Gastrocnemius medialis (tissue), 4 donors: ENCODE measurements at regions not wholly inside any gene's neighbourhood (a gene's known extent, or its start where the extent isn't known, plus 50 kb on each side); places are given as distances from the start of the nearest gene placed in this dataset.

Experiments used
- CTCF ChIP-seq, 5 experiments: fragments of 450-650 bp in 3 of 5; fragments of 200-600 bp in 2 of 5; sonication (generic) in 2 of 5; IDR thresholded peaks in 4 of 5; conservative IDR thresholded peaks in 1 of 5; 1 replicate in 4 of 5; 2 replicates in 1 of 5; pipeline ENCODE4 v1.5.1; 2016 to 2019; ENCODE audit warnings: antibody characterized with exemption in 5 of 5, mild to moderate bottlenecking in 3 of 5, moderate library complexity in 3 of 5
- POLR2A ChIP-seq, 2 donors: fragments of 450-650 bp; IDR thresholded peaks; one replicate each; pipeline ENCODE4 v1.6.1; 2017; ENCODE audit warnings: antibody characterized with exemption in 2 of 2, mild to moderate bottlenecking in 2 of 2, moderate library complexity in 2 of 2

GRCh38 chr20:60143261-60143842 lies 185.1 kb downstream of the CDH26 start:
- TF ChIP-seq CTCF (IDR thresholded peaks at IDR 0.05 in 4 of 5, conservative IDR thresholded peaks at IDR 0.05 in 1 of 5) (no peak), POLR2A (IDR thresholded peaks at IDR 0.05) (no peak)
